HG03439 (cell line): ENCODE measurements at regions not wholly inside any gene's neighbourhood (a gene's known extent, or its start where the extent isn't known, plus 50 kb on each side); places are given as distances from the start of the nearest gene placed in this dataset.
"Not testable (repeated sequence)": the region's sequence is repeated elsewhere in the genome, so short reads cannot be mapped to it uniquely, and the experiment has no call there.

Experiments
- ATAC-seq: cut with Tn5 transposase; IDR thresholded peaks from one replicate; pipeline ENCODE4 v1.9.1; 2021; ENCODE audit warnings: mild to moderate bottlenecking, moderate library complexity; ENCODE audit not compliant: unreplicated experiment

GRCh38 chr15:91655563-91656290 lies 197.8 kb upstream of the SLCO3A1 start:
- ATAC-seq, result not testable (repeated sequence)

- no peak for ATAC-seq
Observed at GRCh38 chr15:91660174-91660649, 193.3 kb upstream of the SLCO3A1 start.

GRCh38 chr15:91664224-91664836 lies 189.2 kb upstream of the SLCO3A1 start:
- ATAC-seq, result no peak

DNA sequence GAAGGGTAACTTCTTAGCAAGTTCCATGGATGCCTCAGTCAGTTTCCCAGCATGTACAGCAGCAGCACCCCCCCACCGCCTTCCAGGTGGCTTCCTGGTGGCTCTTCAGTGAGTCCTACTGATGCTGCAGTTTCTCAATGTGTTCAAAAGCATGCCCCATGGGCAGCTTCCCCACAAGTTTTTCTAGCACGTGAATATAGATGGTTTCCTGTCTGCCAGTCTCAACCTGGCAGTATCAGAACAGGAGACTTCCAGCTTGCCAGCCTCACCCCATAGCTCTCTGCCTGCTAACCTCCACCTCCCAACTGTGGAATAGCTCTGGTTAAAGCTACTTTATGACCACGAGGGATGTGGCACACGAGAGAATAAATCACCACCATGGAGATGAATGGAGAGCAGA lies 188.3 kb upstream of the SLCO3A1 start:
- no peak for ATAC-seq

GRCh38 chr15:91668370-91668769 lies 185.1 kb upstream of the SLCO3A1 start:
- no peak for ATAC-seq

DNA sequence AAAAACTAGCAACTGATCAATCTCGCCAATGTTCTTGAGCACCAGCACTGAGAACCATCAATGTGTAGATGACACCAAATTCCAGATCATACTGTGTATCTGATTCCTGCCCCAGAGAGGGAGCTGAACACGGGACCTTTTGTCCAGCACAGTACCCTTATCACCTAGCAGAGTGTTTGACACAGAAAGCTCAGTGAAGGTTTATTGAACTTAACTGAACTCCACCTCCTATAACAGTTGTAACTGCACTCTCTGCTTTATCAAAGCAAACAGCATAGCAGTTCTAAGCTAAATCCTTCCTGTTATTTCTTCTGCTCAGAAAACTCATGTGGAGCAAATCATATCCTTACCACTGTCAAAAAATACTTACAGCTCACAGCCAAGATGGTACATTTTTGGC lies 183.4 kb upstream of the SLCO3A1 start:
- no peak for ATAC-seq

- ATAC-seq, result no peak
Observed at GRCh38 chr15:91678003-91678402, 175.5 kb upstream of the SLCO3A1 start.

GRCh38 chr15:91679447-91679846 lies 174.1 kb upstream of the SLCO3A1 start:
- no peak for ATAC-seq

DNA sequence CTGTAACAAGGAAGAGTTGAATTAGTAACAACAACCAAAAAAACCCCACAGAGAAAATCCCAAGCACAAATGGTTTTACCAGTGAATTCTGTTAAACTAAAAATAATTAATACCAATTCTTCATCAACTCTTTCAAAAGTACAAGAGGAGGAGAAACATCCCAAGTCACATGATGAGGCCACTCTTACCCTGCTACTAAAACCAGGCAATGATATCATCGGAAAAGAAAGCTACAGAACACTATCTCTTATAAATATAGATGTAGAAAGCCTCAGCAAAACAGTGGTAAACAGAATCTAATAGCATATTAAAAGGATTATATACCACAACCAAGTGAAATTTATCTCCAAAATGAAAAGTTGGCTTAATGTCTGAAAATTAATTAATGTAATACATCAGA lies 168.1 kb upstream of the SLCO3A1 start:
- ATAC-seq, result no peak

DNA sequence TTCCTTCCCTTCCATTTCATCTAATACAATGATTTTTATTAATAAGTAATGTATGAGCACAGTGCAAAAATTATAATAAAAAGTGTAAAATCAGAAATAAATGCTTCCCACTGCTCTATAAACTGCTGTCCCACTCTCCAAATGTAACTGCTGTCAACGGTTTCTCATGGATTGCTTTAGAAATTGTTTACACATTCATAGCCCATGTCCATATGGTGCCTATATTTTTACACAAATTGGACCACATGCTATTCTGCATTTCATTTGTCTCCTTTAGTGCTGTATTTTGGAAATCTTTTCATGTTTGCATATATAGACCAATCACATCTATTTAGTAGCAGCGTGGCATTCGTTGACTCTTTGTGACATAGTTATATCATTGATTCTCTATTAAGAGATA lies 164.7 kb upstream of the SLCO3A1 start:
- ATAC-seq, result no peak

DNA sequence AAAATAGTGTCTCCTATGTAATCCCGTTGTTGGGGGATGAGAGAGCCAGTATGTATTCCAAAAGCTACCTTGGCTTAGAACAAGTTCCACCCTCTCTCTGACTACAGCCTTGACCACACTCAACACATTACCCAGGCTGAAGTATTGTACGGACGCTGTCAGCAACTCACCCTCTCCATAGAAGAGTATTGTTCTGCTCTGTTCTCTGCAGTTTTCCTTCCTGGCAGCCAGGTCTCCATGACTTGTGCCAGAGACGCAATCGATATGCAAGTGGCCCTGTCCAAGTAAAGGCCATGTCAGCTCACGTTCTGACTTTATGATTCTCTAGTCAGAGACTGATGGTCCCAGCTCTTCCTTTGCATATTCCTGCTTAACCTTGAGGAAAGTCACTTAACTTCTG lies 164.1 kb upstream of the SLCO3A1 start:
- no peak for ATAC-seq

DNA sequence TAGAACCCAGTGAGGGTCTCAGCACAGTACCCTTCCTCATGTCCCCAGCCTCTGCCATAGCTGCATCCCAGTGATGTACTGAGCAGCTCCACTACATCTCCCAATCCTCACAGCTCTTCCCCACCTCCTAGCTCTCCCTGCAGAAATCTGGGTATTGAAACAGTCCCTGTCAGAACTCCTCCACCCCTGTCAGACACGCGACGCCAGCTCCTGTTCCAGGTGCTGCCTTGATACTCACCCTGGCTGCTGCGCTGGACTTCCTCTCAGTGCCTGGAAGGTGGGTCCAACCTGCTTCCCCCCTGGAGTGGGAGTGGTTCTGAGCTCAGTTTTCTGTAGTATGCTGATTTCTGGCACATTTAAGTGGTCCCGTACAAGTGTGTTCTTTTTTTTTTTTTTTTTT lies 160.9 kb upstream of the SLCO3A1 start:
- no peak for ATAC-seq

GRCh38 chr15:91694131-91694830 lies 159.2 kb upstream of the SLCO3A1 start:
- ATAC-seq, result no peak

DNA sequence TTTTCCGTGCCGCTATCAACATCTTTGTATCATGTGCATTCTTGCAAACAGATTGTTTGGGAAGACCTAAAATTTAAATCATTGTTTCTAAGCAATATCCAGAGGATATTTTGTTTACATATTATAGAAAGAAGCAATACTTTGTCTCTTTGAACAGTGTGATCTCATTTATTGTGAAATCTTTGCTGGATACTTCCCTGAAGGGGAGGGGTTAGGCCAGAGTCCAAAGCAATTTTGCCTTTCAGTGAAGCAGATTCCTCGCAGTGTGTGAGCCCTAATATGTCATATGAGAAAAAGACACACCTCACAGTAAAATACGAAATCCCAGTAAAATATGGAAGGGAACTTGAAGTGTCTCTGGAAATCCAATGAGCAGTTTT lies 158.7 kb upstream of the SLCO3A1 start:
- ATAC-seq, result no peak

DNA sequence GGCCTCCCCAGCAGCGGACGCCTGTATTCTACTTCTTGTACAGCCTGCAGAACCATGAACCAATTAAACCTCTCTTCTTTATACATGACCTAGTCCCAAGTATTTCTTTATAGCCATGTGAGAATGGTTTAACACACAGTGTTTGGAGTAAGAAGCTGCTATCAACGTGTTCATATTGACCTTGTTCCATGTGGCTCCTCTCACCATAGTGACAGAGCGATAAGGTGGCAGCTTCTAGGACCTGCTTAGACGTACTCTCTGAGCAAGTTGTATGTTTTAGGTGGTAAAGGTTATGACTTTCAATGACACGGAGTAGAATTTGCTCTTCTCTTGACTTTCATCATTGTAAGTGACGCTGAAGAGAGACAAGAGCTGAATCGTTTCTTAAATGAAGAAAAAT lies 157.7 kb upstream of the SLCO3A1 start:
- ATAC-seq, result no peak

DNA sequence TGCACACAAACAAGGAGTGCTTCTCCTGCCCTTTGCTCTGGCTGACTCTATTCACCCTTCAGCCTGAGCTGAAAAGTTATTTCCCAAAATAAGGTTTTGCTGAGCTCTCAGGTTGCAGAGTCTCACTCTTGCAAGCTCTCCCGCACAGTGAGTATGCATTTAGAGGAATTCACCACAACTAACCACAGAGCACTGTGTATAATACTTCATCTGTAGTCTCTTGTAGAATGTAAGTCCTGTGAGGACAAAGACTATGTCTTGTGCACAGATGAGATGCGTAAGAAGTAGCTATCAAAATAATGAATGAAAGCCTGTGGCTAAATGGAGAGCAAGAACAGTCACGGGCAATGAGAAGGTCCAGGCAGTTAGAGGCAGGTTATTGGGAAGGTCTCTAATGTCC lies 156.5 kb upstream of the SLCO3A1 start:
- no peak for ATAC-seq

GRCh38 chr15:91698241-91698640 lies 155.3 kb upstream of the SLCO3A1 start:
- no peak for ATAC-seq

DNA sequence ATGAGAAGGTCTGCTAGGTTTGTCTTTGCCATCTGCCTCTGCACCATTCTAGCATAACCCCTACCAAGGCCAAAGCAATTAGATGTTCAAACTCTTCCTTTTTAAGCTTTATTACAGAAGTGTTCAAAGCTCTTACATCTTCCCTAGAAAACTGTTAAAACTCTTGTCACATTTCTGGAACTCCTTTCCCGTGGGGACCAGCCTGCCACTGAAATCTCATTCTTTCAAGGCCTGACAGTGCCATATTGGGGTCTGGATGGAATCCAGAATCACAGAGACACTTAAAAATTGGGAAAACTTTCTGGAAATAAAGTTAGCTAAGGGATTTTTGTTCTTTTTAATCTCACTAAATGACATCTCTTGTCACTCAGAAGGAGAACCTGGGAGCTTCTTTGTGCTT lies 153.8 kb upstream of the SLCO3A1 start:
- no peak for ATAC-seq

DNA sequence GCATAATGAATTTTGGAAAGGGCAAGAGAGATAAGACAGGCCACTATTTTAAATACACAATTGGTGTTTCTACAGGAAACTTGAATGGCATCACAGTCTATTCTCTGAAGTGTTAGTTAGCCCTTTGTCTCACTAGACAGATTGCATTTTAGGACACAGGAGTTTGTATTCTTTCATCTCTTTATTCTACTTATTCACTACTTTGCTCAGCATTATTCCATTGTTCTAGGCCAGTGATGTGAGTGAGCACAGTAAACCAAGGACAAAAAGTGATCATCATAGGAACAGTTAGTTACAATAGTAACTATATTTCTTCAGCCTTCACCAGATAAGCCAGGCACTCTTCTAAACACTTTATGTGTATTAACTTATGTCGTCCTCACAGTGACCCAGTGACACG lies 150.2 kb upstream of the SLCO3A1 start:
- ATAC-seq, result no peak

DNA sequence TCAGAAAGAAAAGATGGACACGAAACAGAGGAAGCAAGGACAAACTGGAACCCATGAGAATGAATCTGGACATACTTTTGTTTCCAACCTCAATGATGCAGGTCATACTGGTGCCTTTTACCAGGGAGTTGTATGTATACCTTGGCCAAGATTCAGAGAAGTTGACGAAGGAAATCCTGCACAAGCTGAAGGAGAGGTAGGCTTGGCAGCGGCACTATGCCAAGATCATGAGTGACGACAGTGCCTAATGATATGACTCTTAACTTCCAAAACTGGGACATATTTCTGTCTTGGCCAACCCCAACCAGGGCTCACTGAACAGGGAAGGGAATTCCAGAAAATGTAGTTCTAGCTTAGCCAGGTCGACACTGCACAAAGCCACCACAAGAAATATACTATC lies 149.2 kb upstream of the SLCO3A1 start:
- ATAC-seq, result no peak

- ATAC-seq, result peak; percentile 46
Observed at GRCh38 chr15:91706322-91707032, 147.0 kb upstream of the SLCO3A1 start.
